B cell (primary cell): ENCODE measurements at regions not wholly inside any gene's neighbourhood (a gene's known extent, or its start where the extent isn't known, plus 50 kb on each side); places are given as distances from the start of the nearest gene placed in this dataset.

ENCODE experiments used
- EZH2 ChIP-seq: IDR thresholded peaks from 2 replicates; pipeline ENCODE4 v1.6.1; 2012; ENCODE audit warnings: borderline replicate concordance, low read depth, mild to moderate bottlenecking, moderate library complexity, low read length; ENCODE audit not compliant: insufficient read depth, poor library complexity, severe bottlenecking
- TF ChIP-seq, protein P1 (sequence below): fragments of 200-600 bp; IDR thresholded peaks from one replicate; pipeline ENCODE4 v1.8.0; 2022; ENCODE audit warnings: antibody characterized with exemption, mild to moderate bottlenecking

DNA sequence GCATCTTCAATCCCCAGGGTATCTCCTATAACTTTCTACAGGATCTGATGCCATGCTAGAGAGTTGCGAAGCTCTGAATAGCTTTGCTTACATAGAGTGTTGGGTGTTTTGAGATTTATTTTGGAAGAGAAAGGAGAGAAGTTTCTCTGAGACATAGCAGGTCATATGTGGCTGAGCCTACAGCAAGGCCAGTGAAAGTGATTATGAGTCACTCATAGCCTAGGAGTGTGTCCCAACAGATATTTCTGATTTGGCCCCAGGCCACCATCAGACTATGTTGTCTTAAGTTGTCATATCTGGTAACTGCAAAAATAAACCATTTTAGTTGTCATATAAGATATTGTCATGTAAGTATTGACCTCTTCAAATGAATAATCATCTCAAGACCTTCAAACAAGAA, 132.0 kb upstream of the RAI14 start:
- TF ChIP-seq, protein P1, sequence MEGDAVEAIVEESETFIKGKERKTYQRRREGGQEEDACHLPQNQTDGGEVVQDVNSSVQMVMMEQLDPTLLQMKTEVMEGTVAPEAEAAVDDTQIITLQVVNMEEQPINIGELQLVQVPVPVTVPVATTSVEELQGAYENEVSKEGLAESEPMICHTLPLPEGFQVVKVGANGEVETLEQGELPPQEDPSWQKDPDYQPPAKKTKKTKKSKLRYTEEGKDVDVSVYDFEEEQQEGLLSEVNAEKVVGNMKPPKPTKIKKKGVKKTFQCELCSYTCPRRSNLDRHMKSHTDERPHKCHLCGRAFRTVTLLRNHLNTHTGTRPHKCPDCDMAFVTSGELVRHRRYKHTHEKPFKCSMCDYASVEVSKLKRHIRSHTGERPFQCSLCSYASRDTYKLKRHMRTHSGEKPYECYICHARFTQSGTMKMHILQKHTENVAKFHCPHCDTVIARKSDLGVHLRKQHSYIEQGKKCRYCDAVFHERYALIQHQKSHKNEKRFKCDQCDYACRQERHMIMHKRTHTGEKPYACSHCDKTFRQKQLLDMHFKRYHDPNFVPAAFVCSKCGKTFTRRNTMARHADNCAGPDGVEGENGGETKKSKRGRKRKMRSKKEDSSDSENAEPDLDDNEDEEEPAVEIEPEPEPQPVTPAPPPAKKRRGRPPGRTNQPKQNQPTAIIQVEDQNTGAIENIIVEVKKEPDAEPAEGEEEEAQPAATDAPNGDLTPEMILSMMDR, result no peak
- TF ChIP-seq EZH2, result no peak
